HG02970 (cell line): ENCODE measurements at regions not wholly inside any gene's neighbourhood (a gene's known extent, or its start where the extent isn't known, plus 50 kb on each side); places are given as distances from the start of the nearest gene placed in this dataset.
"Not testable (repeated sequence)": the region's sequence is repeated elsewhere in the genome, so short reads cannot be mapped to it uniquely, and the experiment has no call there.

Experiments used
- ATAC-seq: cut with Tn5 transposase; IDR thresholded peaks from one replicate; pipeline ENCODE4 v1.9.1; 2021; ENCODE audit warnings: mild to moderate bottlenecking, moderate library complexity, moderate number of reproducible peaks; ENCODE audit not compliant: unreplicated experiment, low FRiP score

GRCh38 chr4:20003836-20004558 lies 247.7 kb upstream of the SLIT2 start:
- ATAC-seq: not testable (repeated sequence)

GRCh38 chr4:19999775-20000414 lies 251.8 kb upstream of the SLIT2 start:
- ATAC-seq: no peak

GRCh38 chr4:19999276-19999675 lies 252.4 kb upstream of the SLIT2 start:
- no peak for ATAC-seq

- no peak for ATAC-seq
These were observed 258.5 kb upstream of the SLIT2 start for GRCh38 chr4:19993242-19993641.

GRCh38 chr4:19992471-19993093 lies 259.1 kb upstream of the SLIT2 start:
- ATAC-seq: no peak

GRCh38 chr4:19987746-19988145 lies 264.0 kb upstream of the SLIT2 start:
- no peak for ATAC-seq

- no peak for ATAC-seq
These were observed 268.6 kb upstream of the SLIT2 start for GRCh38 chr4:19983072-19983471.

GRCh38 chr4:19982556-19982955 lies 269.1 kb upstream of the SLIT2 start:
- ATAC-seq: no peak

- no peak for ATAC-seq
These were observed 279.9 kb upstream of the SLIT2 start for GRCh38 chr4:19971829-19972228.

- ATAC-seq: no peak
These were observed 282.2 kb upstream of the SLIT2 start for GRCh38 chr4:19969492-19969891.

GRCh38 chr4:19961091-19961490 lies 290.6 kb upstream of the SLIT2 start:
- ATAC-seq: no peak

GRCh38 chr4:19958848-19959247 lies 292.9 kb upstream of the SLIT2 start:
- no peak for ATAC-seq

- no peak for ATAC-seq
These were observed 304.4 kb upstream of the SLIT2 start for GRCh38 chr4:19947349-19947748.

GRCh38 chr4:19945979-19946380 lies 305.7 kb upstream of the SLIT2 start:
- no peak for ATAC-seq

- no peak for ATAC-seq
These were observed 306.2 kb upstream of the SLIT2 start for GRCh38 chr4:19945501-19945900.

GRCh38 chr4:19944806-19945205 lies 306.9 kb upstream of the SLIT2 start:
- ATAC-seq: no peak

- ATAC-seq: no peak
These were observed 307.5 kb upstream of the SLIT2 start for GRCh38 chr4:19944251-19944650.

GRCh38 chr4:19941434-19941833 lies 310.3 kb upstream of the SLIT2 start:
- ATAC-seq: no peak

GRCh38 chr4:19940861-19941260 lies 310.8 kb upstream of the SLIT2 start:
- ATAC-seq: no peak

GRCh38 chr4:19936476-19936875 lies 315.2 kb upstream of the SLIT2 start:
- no peak for ATAC-seq

- no peak for ATAC-seq
These were observed 321.0 kb upstream of the SLIT2 start for GRCh38 chr4:19930742-19931141.

- no peak for ATAC-seq
These were observed 324.3 kb upstream of the SLIT2 start for GRCh38 chr4:19927381-19927780.
